Kidney glomerular epithelial cell (primary cell): ENCODE measurements at regions not wholly inside any gene's neighbourhood (a gene's known extent, or its start where the extent isn't known, plus 50 kb on each side); places are given as distances from the start of the nearest gene placed in this dataset.
"Not testable (repeated sequence)": the region's sequence is repeated elsewhere in the genome, so short reads cannot be mapped to it uniquely, and the experiment has no call there.

Experiments used
- DNase-seq: peaks from one replicate; lab custom pipeline; 2025; lab: John Stamatoyannopoulos, UW

GRCh38 chr10:10032991-10033390 is 984.7 kb upstream of the CELF2 start:
- DNase-seq: no peak

GRCh38 chr10:10038348-10038747 is 979.3 kb upstream of the CELF2 start:
- DNase-seq: no peak

GRCh38 chr10:10039595-10039994 is 978.1 kb upstream of the CELF2 start:
- no peak for DNase-seq

DNA sequence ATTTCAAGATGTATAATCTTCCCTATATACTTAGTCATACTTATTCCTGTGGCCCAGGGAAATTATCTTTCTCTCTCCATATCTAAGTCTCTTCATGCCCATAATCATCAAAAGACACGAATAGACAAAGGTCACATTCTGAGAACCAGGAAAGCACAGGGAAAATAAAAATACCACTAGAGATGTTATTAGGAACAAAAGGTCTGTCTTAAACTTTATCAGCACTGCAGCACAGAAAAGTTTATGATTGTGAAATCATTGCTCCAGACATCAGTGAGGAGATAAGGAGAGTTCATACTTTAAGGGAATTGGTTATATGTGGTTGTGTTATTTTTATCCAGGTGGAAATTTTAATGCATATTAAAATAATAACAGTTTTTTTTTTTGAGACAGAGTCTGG is 974.6 kb upstream of the CELF2 start:
- DNase-seq: no peak

DNA sequence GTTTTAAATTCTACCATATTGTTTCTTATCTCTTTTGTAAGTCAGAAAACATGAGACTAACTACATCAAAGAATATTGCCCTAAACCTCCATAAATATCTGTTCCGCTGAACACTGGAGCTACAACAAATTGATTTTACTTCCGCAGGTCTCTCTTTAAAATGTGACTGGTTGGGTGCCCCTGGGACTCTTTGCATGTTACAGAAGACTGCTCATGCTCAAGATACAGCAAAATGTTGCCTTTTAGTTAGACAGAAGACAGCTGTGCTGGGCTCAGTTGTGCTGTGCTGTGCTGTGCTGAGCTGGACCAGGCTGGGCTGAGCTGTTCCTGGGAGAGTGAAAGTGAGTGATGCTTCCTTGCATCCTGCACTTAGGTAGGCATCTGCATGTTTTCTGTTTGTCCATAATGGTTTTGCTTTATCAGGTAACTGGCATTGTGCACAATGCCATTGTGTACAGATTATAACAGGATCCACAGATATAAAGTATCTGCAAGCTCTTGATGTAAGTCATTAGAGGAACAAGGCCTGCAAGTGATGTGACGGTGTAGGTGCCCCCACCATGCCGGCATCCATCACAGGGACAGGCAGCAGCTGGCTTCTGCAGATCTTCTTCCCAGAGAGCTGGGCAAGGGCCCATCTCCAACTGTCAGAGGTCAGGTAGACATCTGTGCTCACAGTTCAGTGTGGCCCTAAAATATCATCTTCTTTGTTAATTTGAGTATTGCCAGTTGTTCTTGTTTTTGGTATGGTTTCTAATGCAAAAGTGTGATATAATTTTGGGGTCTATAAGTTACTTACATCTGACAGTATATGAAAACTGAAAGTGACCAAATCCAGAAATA is 972.5 kb upstream of the CELF2 start:
- no peak for DNase-seq

DNA sequence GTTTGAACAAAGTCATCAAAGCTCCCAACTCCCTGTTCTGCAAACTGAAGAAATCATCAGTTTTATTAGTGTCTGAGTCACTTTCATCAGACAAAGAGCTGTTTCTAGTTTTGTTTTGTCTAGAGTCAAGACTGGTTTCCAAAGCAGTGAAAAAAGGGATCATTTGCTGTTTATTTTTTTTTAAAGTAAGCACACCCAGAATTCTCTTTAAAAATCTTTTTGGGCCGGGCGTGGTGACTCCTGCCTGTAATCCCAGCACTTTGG is 972.0 kb upstream of the CELF2 start:
- DNase-seq: no peak

- no peak for DNase-seq
These were observed 970.2 kb upstream of the CELF2 start for GRCh38 chr10:10047426-10047825.

DNA sequence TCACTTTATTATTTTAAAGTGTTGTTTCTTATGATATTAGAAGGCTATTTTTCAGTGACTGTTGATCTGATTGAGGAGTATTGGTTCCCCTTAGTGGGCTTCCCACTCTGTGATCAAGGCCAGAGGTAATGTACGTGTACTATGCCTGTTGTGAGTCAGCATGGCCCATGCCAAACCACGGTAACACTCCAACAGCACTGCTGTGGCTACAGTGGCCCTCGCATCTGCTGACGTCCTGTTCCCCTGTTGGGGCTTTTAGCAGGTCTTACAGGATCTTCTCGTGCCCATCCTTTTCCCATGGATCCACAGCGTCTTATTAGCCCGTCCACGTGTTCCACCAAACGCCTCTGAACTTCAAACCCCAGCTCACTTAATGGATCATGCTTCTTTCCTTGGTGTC is 964.6 kb upstream of the CELF2 start:
- no peak for DNase-seq

DNA sequence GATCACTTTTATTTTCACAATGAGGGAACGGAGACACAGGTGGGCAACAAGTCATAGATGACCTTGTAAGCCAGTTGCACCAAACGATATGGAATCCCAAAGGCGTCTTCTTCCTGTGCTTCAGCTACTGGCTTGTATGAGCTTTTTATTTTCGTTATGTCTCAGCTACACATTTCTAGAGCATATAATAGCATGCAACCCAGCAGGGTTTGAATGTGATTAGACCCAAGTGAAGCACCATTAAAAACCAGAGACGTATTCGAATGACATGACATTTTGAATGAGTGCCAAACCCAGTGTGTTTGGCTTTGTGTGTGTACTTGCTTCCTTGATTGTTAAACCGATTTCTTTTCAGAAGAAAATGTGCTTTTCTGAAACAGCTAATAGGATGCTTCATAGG is 963.2 kb upstream of the CELF2 start:
- DNase-seq: no peak

DNA sequence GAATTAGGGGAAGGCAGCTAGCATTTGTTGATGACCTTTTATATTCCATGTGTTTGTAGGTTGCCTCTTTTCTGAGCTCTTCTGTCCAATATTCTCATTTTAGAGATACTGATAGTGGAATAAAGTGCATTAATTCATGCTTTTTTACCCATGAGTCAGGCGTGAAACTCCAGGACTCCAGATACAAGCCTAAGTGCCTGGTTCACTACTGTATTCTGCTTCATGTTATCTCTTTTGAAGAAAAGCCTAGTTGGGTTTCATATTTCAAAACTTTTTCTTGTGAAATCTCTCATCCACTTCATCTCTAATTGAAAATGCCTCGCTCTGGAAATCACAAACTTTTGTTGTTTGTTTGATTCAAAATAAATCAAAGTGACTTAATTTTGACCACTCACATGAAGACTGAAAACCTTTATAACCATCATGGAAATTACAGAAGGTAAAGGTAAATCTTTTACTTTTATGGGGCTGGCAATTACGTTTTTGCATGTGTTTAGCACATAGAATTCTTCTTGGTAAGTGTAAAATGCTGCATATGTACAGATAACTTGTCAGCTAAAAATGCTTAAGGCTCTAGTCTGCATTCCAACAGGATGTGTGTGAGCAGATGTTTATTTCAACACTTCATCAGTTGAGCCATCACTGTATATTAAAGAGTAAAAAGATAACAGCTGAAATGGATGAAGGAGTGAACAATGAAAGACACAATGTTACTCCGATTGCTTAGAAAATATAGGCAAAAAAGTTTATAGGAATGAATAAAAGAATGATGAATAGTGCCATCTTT is 961.8 kb upstream of the CELF2 start:
- no peak for DNase-seq

- no peak for DNase-seq
These were observed 960.7 kb upstream of the CELF2 start for GRCh38 chr10:10056961-10057360.

DNA sequence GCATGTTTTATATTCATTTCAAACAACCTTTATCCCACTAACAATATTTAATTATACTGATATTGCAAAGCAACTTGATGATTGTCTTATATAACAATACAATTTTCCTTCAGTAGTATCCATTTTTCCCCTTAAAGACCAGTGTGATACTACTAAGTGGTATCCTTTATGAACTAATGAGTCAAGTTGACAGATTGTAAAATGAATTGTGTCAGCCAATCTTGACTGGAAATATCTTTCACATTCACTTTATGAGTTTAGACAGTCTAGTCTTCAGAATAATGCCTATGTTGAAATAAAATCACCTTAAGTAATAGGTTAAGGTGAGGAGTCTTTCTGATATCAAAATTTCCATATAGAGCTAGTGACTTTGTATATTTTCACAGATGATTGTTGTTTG is 950.0 kb upstream of the CELF2 start:
- DNase-seq: no peak

DNA sequence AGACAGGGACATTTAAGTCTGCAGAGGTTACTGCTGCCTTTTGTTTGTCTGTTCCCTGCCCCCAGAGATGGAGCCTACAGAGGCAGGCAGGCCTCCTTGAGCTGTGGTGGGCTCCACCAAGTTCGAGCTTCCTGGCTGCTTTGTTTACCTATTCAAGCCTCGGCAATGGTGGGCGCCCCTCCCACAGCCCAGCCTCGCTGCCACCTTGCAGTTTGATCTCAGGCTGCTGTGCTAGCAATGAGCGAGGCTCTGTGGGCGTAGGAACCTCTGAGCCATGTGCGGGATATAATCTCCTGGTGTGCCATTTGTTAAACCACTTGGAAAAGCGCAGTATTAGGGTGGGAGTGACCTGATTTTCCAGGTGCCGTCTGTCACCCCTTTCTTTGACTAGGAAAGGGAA is 942.8 kb upstream of the CELF2 start:
- DNase-seq: not testable (repeated sequence)

DNA sequence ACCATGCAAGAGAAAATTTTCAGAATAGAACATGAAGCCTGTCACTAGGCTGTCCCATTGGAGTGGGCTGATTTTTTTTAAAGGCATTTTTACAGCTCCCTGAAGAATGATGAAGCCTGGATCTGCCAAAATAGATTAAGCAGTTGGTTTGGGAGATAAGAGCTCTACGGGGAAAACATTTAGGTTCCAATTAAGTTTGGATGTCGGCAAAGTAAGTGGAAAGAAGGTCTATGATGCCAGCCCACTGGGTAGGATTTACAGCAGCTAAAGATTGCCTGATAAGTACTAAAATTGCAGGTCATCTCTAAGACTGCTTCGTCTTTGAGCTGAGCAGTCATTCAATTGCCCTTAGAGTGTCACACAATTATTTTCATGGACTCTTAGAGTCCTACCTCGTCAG is 939.2 kb upstream of the CELF2 start:
- DNase-seq: no peak

DNA sequence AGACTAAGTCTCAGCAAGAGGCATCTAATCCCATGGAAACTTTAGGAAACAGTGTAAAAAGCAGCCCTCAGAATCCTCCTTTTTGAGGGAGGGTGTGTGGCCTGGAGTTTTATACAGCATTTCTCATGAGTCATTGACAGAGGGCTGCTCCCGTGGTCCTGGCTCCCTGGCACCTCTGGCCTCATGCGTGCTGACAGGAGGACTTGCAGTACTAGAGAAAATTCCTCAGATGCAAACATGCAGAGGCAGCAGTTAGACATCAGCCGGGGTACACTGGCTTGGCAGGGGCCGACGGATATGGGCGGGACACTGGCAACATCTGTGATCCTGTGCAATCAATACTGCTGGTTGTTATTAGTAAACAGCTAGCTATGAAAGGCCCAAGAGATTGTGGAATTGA is 925.1 kb upstream of the CELF2 start:
- DNase-seq: peak; percentile 47

DNA sequence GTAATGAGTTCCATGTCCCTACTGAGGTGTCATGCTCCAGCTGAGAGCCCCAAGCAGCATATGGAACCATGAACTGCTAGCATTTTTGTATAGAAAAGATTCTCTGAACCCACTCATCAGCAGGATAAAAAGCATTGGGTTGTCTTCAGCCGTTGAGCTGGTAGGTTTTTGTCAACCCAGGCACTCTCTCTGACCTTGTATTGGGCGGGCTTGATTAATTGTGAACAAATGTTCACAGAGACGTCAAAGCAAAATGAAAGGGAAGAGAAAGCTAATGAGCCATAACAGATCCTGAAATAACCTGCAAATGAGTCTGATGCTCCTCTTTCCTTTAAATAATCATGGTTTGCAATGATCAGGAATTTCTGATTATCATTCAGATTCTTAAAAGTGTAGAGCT is 924.7 kb upstream of the CELF2 start:
- DNase-seq: no peak

- no peak for DNase-seq
These were observed 923.0 kb upstream of the CELF2 start for GRCh38 chr10:10094691-10095090.

DNA sequence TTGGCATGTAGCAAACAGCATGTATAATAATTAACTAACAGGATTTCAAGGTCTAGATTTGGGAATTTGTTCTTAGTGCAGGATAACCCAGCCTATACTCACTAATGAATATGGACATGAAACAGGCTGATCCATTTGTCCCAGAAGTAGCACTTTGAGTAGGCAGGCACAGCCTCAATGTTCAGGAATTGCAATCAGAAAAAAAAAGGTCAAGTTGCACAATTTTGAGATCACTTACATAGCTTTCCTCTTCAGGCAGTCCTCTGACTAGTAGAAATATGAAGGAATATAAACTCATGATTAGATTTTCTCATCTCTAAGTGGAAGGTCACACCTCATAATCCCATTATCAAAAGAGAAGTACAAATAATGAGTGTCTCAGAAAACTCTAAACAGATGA is 921.4 kb upstream of the CELF2 start:
- DNase-seq: no peak

DNA sequence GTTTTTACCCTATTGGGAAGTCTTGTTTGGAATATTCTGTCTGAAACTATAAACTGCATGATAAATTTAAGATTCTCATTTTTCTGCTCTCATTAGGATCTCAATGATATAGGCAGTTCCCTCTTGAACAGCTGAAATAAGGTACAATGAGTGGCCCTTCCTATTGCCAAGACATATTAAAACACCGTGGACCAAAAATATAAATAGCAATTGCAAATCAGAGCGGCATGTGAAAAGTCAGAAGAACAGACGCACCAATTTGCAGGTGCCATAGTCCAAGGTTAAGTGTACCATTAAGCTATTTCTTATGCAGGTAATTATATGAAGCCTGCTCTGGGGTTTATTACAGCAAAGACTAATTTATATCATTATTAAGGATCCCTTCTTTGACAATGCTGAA is 920.8 kb upstream of the CELF2 start:
- no peak for DNase-seq

DNA sequence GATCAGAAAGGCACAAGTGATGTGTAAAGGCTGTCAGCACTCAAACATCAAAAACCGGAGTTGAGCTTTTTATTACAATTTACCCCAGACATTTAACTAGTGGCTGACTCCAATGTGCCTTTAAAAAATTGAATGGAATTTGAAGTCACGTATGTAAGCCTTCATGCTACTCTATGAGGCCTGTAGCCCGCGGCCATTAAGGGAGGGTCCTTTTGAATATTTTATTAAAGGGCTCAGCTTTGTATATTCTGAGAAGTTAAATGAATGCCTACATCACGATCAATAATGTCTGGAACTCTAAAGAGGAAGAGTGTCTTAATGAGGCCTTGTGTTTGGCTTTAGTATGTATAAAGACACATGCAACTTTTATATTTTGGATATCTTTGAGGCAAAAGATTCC is 916.6 kb upstream of the CELF2 start:
- no peak for DNase-seq

- DNase-seq: no peak
These were observed 906.7 kb upstream of the CELF2 start for GRCh38 chr10:10110844-10111490.

- DNase-seq: no peak
These were observed 899.5 kb upstream of the CELF2 start for GRCh38 chr10:10118131-10118530.

GRCh38 chr10:10120671-10121070 is 897.0 kb upstream of the CELF2 start:
- no peak for DNase-seq
